ENCODE measurements at regions not wholly inside any gene's neighbourhood (a gene's known extent, or its start where the extent isn't known, plus 50 kb on each side); places are given as distances from the start of the nearest gene placed in this dataset.

GRCh38 chr6:43895656-43896328, 125.8 kb downstream of the VEGFA start:
- Histone ChIP-seq H2AK5ac (ENCODE audit: low read length) (no peak overlapping the region), H2BK120ac (ENCODE audit: insufficient read depth, low read length, poor library complexity) (no peak overlapping the region), H3K79me1 (ENCODE audit: low read length) (no peaks in the 10 kb centered on the region), H2BK12ac (ENCODE audit: low read length) (no peak overlapping the region), H3K14ac (ENCODE audit: low read length) (no peak overlapping the region), H2AFZ (ENCODE audit: insufficient read depth, low read length, poor library complexity) (no peak overlapping the region), H4K12ac (ENCODE audit: low read depth, low read length) (no peak overlapping the region), H3K79me2 (ENCODE audit: control insufficient read depth, insufficient read depth, low read length, poor library complexity) (no peaks in the 10 kb centered on the region), H3K4me2 (ENCODE audit: low read length) (no peak overlapping the region), H4K91ac (ENCODE audit: low read depth, low read length) (no peak overlapping the region), H3K4ac (ENCODE audit: low read depth, low read length) (no peak overlapping the region), H3K23ac (ENCODE audit: low read length) (no peak overlapping the region), H3K4me1 (ENCODE audit: control insufficient read depth in 1 of 2, insufficient read depth in 2 of 2, low read length in 2 of 2) (no peaks in the 10 kb centered on the region), H4K8ac (ENCODE audit: low read depth, low read length) (no peak overlapping the region), H3K36me3 (ENCODE audit: control insufficient read depth in 1 of 2, insufficient read depth in 2 of 2, low read length in 2 of 2) (no peaks in the 10 kb centered on the region), H3K9ac (ENCODE audit: low read length) (no peak overlapping the region), H3K27ac (ENCODE audit: low read depth, low read length) (no peak overlapping the region), H3K27me3 (ENCODE audit: insufficient read depth, low read length) (no peaks in the 10 kb centered on the region), H3K18ac (ENCODE audit: low read length) (no peak overlapping the region), H3K4me3 (ENCODE audit: low read depth, low read length) (no peak overlapping the region), H3K9me3 (ENCODE audit: insufficient read depth, low read depth, low read length) (no peaks in the 10 kb centered on the region), H2BK5ac (ENCODE audit: low read depth, low read length, poor library complexity) (no peak overlapping the region)
- no peak for DNase-seq
- WGBS (ENCODE audit: extremely low coverage, insufficient coverage, insufficient read length) = no CpG with 5 or more reads among the region's 5 CpGs

GRCh38 chr6:43893073-43893472, 123.1 kb downstream of the VEGFA start:
- no CpG with 5 or more reads among the region's 8 CpGs for WGBS (ENCODE audit: extremely low coverage, insufficient coverage, insufficient read length)

GRCh38 chr6:43891072-43891870, 121.3 kb downstream of the VEGFA start:
- H3K79me2 ChIP-seq (ENCODE audit: control insufficient read depth, insufficient read depth, low read length, poor library complexity) = no peaks in the 10 kb centered on the region
- H2AK5ac ChIP-seq (ENCODE audit: low read length) = no peak overlapping the region
- DNase-seq = peak in 1 of 2 donors; percentile 16
- no peak overlapping the region for H3K9ac ChIP-seq (ENCODE audit: low read length)
- no peak overlapping the region for H3K23ac ChIP-seq (ENCODE audit: low read length)
- no peak overlapping the region for H4K12ac ChIP-seq (ENCODE audit: low read depth, low read length)
- H2BK12ac ChIP-seq (ENCODE audit: low read length) = no peak overlapping the region
- no CpG with 5 or more reads among the region's 25 CpGs for WGBS (ENCODE audit: extremely low coverage, insufficient coverage, insufficient read length)
- H3K9me3 ChIP-seq (ENCODE audit: insufficient read depth, low read depth, low read length) = no peaks in the 10 kb centered on the region
- H4K8ac ChIP-seq (ENCODE audit: low read depth, low read length) = no peak overlapping the region
- no peaks in the 10 kb centered on the region for H3K79me1 ChIP-seq (ENCODE audit: low read length)
- H3K14ac ChIP-seq (ENCODE audit: low read length) = no peak overlapping the region
- no peak overlapping the region for H2BK120ac ChIP-seq (ENCODE audit: insufficient read depth, low read length, poor library complexity)
- H4K91ac ChIP-seq (ENCODE audit: low read depth, low read length) = no peak overlapping the region
- no peak overlapping the region for H3K18ac ChIP-seq (ENCODE audit: low read length)
- H3K27ac ChIP-seq (ENCODE audit: low read depth, low read length) = no peak overlapping the region
- H2BK5ac ChIP-seq (ENCODE audit: low read depth, low read length, poor library complexity) = no peak overlapping the region
- no peak overlapping the region for H2AFZ ChIP-seq (ENCODE audit: insufficient read depth, low read length, poor library complexity)
- H3K36me3 ChIP-seq (ENCODE audit: control insufficient read depth in 1 of 2, insufficient read depth in 2 of 2, low read length in 2 of 2) = no peaks in the 10 kb centered on the region
- no peaks in the 10 kb centered on the region for H3K27me3 ChIP-seq (ENCODE audit: insufficient read depth, low read length)
- no peaks in the 10 kb centered on the region for H3K4me1 ChIP-seq (ENCODE audit: control insufficient read depth in 1 of 2, insufficient read depth in 2 of 2, low read length in 2 of 2)
- H3K4me2 ChIP-seq (ENCODE audit: low read length) = no peak overlapping the region
- H3K4ac ChIP-seq (ENCODE audit: low read depth, low read length) = no peak overlapping the region
- no peak overlapping the region for H3K4me3 ChIP-seq (ENCODE audit: low read depth, low read length)

More at GRCh38 chr6:43893073-43893472, 123.1 kb downstream of the VEGFA start:
- Histone ChIP-seq H3K4me3 (ENCODE audit: low read depth, low read length) (no peak overlapping the region), H2BK5ac (ENCODE audit: low read depth, low read length, poor library complexity) (no peak overlapping the region), H3K23ac (ENCODE audit: low read length) (no peak overlapping the region), H3K36me3 (ENCODE audit: control insufficient read depth in 1 of 2, insufficient read depth in 2 of 2, low read length in 2 of 2) (no peaks in the 10 kb centered on the region), H2AFZ (ENCODE audit: insufficient read depth, low read length, poor library complexity) (no peak overlapping the region), H4K8ac (ENCODE audit: low read depth, low read length) (no peak overlapping the region), H2BK120ac (ENCODE audit: insufficient read depth, low read length, poor library complexity) (no peak overlapping the region), H4K12ac (ENCODE audit: low read depth, low read length) (no peak overlapping the region), H3K18ac (ENCODE audit: low read length) (no peak overlapping the region), H2BK12ac (ENCODE audit: low read length) (no peak overlapping the region), H3K4me2 (ENCODE audit: low read length) (no peak overlapping the region), H3K27ac (ENCODE audit: low read depth, low read length) (no peak overlapping the region), H3K4me1 (ENCODE audit: control insufficient read depth in 1 of 2, insufficient read depth in 2 of 2, low read length in 2 of 2) (no peaks in the 10 kb centered on the region), H2AK5ac (ENCODE audit: low read length) (no peak overlapping the region), H3K79me2 (ENCODE audit: control insufficient read depth, insufficient read depth, low read length, poor library complexity) (no peaks in the 10 kb centered on the region), H3K27me3 (ENCODE audit: insufficient read depth, low read length) (no peaks in the 10 kb centered on the region), H4K91ac (ENCODE audit: low read depth, low read length) (no peak overlapping the region), H3K4ac (ENCODE audit: low read depth, low read length) (no peak overlapping the region), H3K9ac (ENCODE audit: low read length) (no peak overlapping the region), H3K79me1 (ENCODE audit: low read length) (no peaks in the 10 kb centered on the region), H3K9me3 (ENCODE audit: insufficient read depth, low read depth, low read length) (no peaks in the 10 kb centered on the region), H3K14ac (ENCODE audit: low read length) (no peak overlapping the region)
- DNase-seq = no peak

GRCh38 chr6:43890197-43891062, 120.4 kb downstream of the VEGFA start:
- WGBS (ENCODE audit: extremely low coverage, insufficient coverage, insufficient read length) = no CpG with 5 or more reads among the region's 17 CpGs
- Histone ChIP-seq H3K27me3 (ENCODE audit: insufficient read depth, low read length) (no peaks in the 10 kb centered on the region), H2AK5ac (ENCODE audit: low read length) (no peak overlapping the region)

More at GRCh38 chr6:43890197-43891062, 120.4 kb downstream of the VEGFA start:
- H3K79me2 ChIP-seq (ENCODE audit: control insufficient read depth, insufficient read depth, low read length, poor library complexity) = no peaks in the 10 kb centered on the region
- no peaks in the 10 kb centered on the region for H3K4me1 ChIP-seq (ENCODE audit: control insufficient read depth in 1 of 2, insufficient read depth in 2 of 2, low read length in 2 of 2)
- no peak overlapping the region for H2AFZ ChIP-seq (ENCODE audit: insufficient read depth, low read length, poor library complexity)
- H3K27ac ChIP-seq (ENCODE audit: low read depth, low read length) = no peak overlapping the region
- H3K14ac ChIP-seq (ENCODE audit: low read length) = no peak overlapping the region
- no peaks in the 10 kb centered on the region for H3K79me1 ChIP-seq (ENCODE audit: low read length)
- no peaks in the 10 kb centered on the region for H3K36me3 ChIP-seq (ENCODE audit: control insufficient read depth in 1 of 2, insufficient read depth in 2 of 2, low read length in 2 of 2)
- no peak overlapping the region for H3K4me2 ChIP-seq (ENCODE audit: low read length)
- H2BK5ac ChIP-seq (ENCODE audit: low read depth, low read length, poor library complexity) = no peak overlapping the region
- no peaks in the 10 kb centered on the region for H3K9me3 ChIP-seq (ENCODE audit: insufficient read depth, low read depth, low read length)
- no peak for DNase-seq
- H3K18ac ChIP-seq (ENCODE audit: low read length) = no peak overlapping the region
- no peak overlapping the region for H4K8ac ChIP-seq (ENCODE audit: low read depth, low read length)
- no peak overlapping the region for H4K12ac ChIP-seq (ENCODE audit: low read depth, low read length)
- H2BK120ac ChIP-seq (ENCODE audit: insufficient read depth, low read length, poor library complexity) = no peak overlapping the region
- no peak overlapping the region for H4K91ac ChIP-seq (ENCODE audit: low read depth, low read length)
- no peak overlapping the region for H3K9ac ChIP-seq (ENCODE audit: low read length)
- no peak overlapping the region for H2BK12ac ChIP-seq (ENCODE audit: low read length)
- peak overlapping the region; percentile 25 for H3K4me3 ChIP-seq (ENCODE audit: low read depth, low read length)
- H3K23ac ChIP-seq (ENCODE audit: low read length) = no peak overlapping the region
- H3K4ac ChIP-seq (ENCODE audit: low read depth, low read length) = no peak overlapping the region

All from trophoblast cell (in vitro differentiated cells and primary cell).